GM12892 (cell line): ENCODE measurements at regions not wholly inside any gene's neighbourhood (a gene's known extent, or its start where the extent isn't known, plus 50 kb on each side); places are given as distances from the start of the nearest gene placed in this dataset.

Experiments
- DNase-seq: peaks from one replicate; pipeline ENCODE4 v3.0.0; 2011; ENCODE audit not compliant: insufficient read length
- FAIRE-seq: peaks from 2 replicates; lab custom pipeline; 2011; peaks lifted over from hg19 to GRCh38; lab: Jason Lieb, UNC
- POLR2A ChIP-seq: IDR thresholded peaks from 2 replicates; pipeline ENCODE4 v1.6.1; 2011; ENCODE audit warnings: low read depth, low read length, control low read depth
- POLR2AphosphoS5 ChIP-seq: IDR thresholded peaks from 2 replicates; pipeline ENCODE4 v1.6.1; 2011; ENCODE audit warnings: low read depth, low read length, control low read depth
- TAF1 ChIP-seq: IDR thresholded peaks from 2 replicates; pipeline ENCODE4 v1.6.1; 2011; ENCODE audit warnings: low read depth, mild to moderate bottlenecking, control low read depth, low read length, borderline replicate concordance

- DNase-seq (no peak), FAIRE-seq (no peak)
- no peak for TF ChIP-seq POLR2AphosphoS5
- TF ChIP-seq TAF1, result no peak
Observed at GRCh38 chr10:69721690-69722310, 79.9 kb upstream of the COL13A1 start.

DNA sequence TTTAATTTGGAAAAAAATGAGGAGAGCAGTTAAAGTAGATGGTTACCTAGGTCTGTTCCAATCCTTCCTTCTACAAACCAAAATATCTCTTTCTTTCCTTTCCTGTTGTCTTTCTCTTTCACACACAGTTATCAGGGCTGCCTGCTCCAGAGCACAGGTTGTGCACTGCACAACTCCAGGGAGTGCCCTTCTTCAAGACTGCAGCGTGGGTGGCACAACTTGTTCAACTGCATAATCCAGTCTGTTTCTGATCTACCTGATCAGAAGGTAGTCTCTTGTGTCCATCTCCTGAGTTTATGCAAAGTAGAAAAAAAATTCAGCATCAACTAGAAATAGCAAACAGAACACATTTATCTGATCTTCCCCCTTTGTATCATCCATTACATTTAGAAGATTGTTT, 78.1 kb upstream of the COL13A1 start:
- DNase-seq (no peak), FAIRE-seq (no peak)
- TF ChIP-seq TAF1, result no peak
- no peak for TF ChIP-seq POLR2A
- TF ChIP-seq POLR2AphosphoS5, result no peak

DNA sequence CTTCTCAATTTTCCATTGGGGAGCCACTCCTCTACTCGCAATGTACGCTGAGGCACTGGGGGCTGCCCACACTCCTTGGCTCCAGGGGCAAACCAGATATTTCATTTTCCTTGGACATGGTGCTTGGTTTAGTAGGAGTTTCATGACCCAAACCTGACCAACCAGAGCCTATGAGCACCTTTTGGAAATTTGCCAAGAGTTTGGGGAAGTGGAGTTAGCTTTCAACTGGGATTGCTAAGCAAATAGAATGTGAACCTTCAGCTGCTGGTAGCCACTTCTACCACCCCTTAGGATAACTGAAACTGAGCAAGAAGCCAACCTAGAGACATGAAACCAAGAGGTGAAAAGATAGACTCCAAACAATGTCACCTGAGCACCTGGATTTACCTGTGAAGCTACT, 74.9 kb upstream of the COL13A1 start:
- DNase-seq (no peak), FAIRE-seq (no peak)
- TF ChIP-seq POLR2A (no peak), POLR2AphosphoS5 (no peak), TAF1 (no peak)

DNA sequence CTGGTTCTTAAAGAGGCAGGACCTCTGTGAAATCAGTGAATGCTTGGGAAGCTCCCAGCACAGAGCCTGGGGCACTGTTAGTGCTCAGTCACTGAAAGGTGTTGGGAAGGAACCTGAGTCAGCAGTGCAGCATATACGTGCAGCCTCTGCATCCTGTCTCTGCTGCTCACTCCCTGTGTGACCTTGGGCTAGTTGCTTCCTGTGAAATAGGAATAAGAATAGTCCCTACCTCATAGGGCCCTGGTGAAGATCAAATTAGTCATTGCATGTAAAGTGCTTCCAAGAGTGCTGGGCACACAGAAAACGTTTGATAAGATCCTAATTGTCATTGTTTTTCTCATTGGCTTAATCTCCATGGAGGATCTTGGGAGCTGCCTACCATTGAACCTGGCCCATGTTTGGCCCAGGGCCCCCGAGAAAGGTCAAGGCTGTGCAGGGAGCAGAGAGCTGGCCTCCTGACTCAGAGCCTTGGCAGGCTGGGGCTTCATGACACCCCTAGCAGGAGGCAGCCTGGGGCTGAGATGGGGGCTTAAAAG, 73.3 kb upstream of the COL13A1 start:
- DNase-seq (no peak), FAIRE-seq (no peak)
- no peak for TF ChIP-seq POLR2AphosphoS5
- TF ChIP-seq TAF1, result no peak
- no peak for TF ChIP-seq POLR2A

- TF ChIP-seq TAF1, result no peak
- no peak for TF ChIP-seq POLR2A
- no peak for TF ChIP-seq POLR2AphosphoS5
- FAIRE-seq, result no peak
- no peak for DNase-seq
Observed at GRCh38 chr10:69729326-69730048, 72.2 kb upstream of the COL13A1 start.

GRCh38 chr10:69730251-69731156, 71.2 kb upstream of the COL13A1 start:
- no peak for DNase-seq
- FAIRE-seq, result no peak
- TF ChIP-seq TAF1 (no peak), POLR2A (no peak)

- FAIRE-seq, result no peak
- no peak for DNase-seq
- TF ChIP-seq POLR2AphosphoS5 (no peak), POLR2A (no peak), TAF1 (no peak)
Observed at GRCh38 chr10:69731184-69731583, 70.5 kb upstream of the COL13A1 start.

GRCh38 chr10:69731698-69732097, 70.0 kb upstream of the COL13A1 start:
- FAIRE-seq (no peak), DNase-seq (no peak)
- TF ChIP-seq POLR2AphosphoS5 (no peak), POLR2A (no peak), TAF1 (no peak)

DNA sequence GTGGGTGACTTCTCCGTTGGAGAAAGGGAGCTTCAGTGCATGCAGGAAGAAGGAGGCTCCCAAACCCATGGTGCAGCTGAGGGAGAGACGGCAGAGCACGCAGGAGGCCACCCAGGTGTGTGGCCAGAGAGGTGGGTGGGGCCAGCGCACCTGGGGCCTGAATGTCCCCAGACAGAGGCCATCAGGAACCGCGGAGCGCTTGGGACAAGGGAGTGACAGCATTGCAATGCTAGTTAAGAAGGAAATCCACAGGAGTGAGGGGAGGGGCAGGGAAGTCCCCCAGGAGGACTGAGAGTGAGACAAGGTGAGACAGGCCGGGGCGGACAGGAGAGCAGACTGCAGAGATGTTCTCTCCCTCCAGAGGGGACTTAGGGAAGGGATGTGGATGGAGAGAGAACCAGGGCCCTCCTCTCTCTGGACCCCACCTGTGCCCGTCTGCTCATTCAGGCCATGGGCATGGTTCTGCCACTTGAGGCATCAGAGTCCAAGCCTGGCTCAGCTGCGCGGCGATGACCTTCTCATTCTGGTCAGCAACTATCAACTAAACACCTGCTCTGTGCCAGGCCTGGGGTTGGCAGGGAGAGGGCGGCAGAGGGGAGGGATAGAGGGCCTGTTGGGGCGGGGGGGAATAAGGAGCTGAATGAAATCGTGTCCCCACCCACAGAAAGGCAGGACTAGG, 69.4 kb upstream of the COL13A1 start:
- DNase-seq, result no peak
- no peak for TF ChIP-seq TAF1
- no peak for TF ChIP-seq POLR2AphosphoS5
- no peak for TF ChIP-seq POLR2A
- FAIRE-seq, result no peak

DNA sequence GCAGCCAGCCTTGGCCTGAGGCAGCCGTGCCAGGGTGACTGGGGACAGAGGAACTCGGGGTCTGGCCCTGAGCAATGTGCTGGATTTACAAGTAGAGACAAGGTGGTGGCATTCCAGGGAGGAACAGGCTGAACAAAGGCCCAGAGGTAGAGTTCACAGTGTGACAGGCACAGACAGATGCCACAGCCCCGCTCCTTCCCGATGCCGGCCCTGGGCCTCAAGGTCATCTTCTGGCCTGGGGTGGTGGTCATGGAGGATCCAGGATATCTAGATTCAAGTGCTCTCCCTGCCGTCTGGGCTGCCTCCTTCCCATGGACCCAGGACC, 68.9 kb upstream of the COL13A1 start:
- FAIRE-seq (no peak), DNase-seq (no peak)
- TF ChIP-seq POLR2AphosphoS5, result no peak
- TF ChIP-seq TAF1, result no peak
- TF ChIP-seq POLR2A, result no peak

GRCh38 chr10:69733791-69734261, 67.9 kb upstream of the COL13A1 start:
- TF ChIP-seq TAF1, result no peak
- TF ChIP-seq POLR2A, result no peak
- no peak for TF ChIP-seq POLR2AphosphoS5
- no peak for DNase-seq
- FAIRE-seq, result no peak
